Spinal cord (tissue), 9 donors: ENCODE measurements at regions not wholly inside any gene's neighbourhood (a gene's known extent, or its start where the extent isn't known, plus 50 kb on each side); places are given as distances from the start of the nearest gene placed in this dataset.

ENCODE experiments used
- DNase-seq, 6 donors: peaks; one replicate each; pipeline versions ENCODE4 v3.0.0 to v3.0.0-alpha.2; 2013 to 2015; ENCODE audit warnings: low spot score in 6 of 6, low read depth in 4 of 6
- H3K27ac ChIP-seq: one replicate; pipeline ENCODE4 v1.5.1; 2013; ENCODE audit warnings: low read depth, low read length, control low read depth
- H3K27me3 ChIP-seq: one replicate; pipeline ENCODE4 v1.6.1; 2013; ENCODE audit warnings: low read length; ENCODE audit not compliant: control insufficient read depth, insufficient read depth
- H3K36me3 ChIP-seq: one replicate; pipeline ENCODE4 v1.6.1; 2013; ENCODE audit warnings: low read length; ENCODE audit not compliant: control insufficient read depth, insufficient read depth
- H3K4me1 ChIP-seq: one replicate; pipeline ENCODE4 v1.6.1; 2013; ENCODE audit warnings: low read length; ENCODE audit not compliant: control insufficient read depth, insufficient read depth
- H3K4me3 ChIP-seq: one replicate; pipeline ENCODE4 v1.5.1; 2013; ENCODE audit warnings: low read depth, low read length, control low read depth
- H3K9me3 ChIP-seq: one replicate; pipeline ENCODE4 v1.6.1; 2013; ENCODE audit warnings: low read length; ENCODE audit not compliant: control insufficient read depth, insufficient read depth
- WGBS: methylation state at CpG from one replicate; pipeline ENCODE4 v1.1.5; 2013; ENCODE audit warnings: missing lambda C conversion rate; ENCODE audit not compliant: insufficient coverage; 5-methylcytosine and 5-hydroxymethylcytosine counted together
- donor health status: healthy.

DNA sequence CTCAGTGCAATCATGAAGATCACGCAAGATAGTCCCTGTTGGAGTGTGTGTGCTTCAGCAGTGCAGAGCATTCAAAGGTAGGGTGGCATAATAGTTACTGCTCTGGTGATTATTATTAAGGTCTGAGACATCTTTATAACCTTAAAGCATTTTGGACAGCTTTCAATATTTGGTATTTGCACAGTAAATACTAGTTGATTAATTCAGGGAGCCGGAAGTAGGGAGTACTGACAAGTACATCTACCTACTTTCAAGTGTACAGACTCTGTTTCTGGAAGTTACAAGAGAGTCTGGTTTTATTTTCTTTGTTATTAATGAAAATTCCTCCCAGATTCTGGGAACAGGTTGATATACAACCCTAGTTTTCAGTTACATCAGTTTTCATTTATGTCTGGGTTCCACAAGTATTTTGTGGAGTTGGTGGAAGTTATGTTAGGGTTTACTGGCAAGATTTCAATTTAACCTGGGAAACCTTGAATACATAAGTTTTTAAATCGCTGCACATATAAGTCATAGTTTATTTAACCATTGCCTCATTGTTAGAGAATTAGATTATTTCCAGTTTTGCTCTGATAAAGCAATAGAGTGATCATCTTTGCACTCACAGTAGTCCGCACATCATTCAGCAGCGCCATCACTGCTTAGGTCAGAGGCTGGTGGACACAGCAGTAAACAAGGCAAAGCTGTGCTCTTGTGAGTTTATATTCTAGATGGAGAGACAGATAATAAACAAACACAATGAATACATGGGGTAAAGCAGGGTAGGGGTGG lies 366.6 kb downstream of the REEP3 start:
- no peak overlapping the region for H3K4me3 ChIP-seq
- no peaks in the 10 kb centered on the region for H3K36me3 ChIP-seq
- WGBS = 100% methylated on average over 1 of the region's 5 CpGs
- no peak overlapping the region for H3K27ac ChIP-seq
- no peaks in the 10 kb centered on the region for H3K27me3 ChIP-seq
- no peaks in the 10 kb centered on the region for H3K9me3 ChIP-seq
- no peak for DNase-seq
- H3K4me1 ChIP-seq = no peaks in the 10 kb centered on the region

DNA sequence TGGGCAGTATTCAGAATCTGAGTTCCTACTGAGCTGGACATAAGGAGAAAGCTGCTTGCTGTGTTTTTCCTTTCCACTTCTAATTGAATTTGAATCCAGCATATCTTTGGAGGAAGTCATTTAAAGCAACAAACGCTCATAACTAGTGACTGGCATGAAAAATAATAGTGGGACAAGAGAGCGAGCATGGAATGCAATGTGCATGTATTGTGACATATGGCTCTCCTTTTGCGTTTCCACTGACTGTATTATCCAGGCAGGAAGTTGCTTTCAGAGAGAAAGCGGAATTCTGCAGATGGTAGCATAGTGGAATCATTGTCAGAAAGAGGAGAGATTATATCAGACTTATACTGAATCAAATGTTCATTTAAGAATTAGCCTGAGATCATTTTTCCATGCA lies 368.6 kb downstream of the REEP3 start:
- DNase-seq = peak in 2 of 6 donors; percentile 69 to 80
- H3K36me3 ChIP-seq = no peaks in the 10 kb centered on the region
- no peaks in the 10 kb centered on the region for H3K4me1 ChIP-seq
- no peaks in the 10 kb centered on the region for H3K9me3 ChIP-seq
- no peak overlapping the region for H3K4me3 ChIP-seq
- H3K27me3 ChIP-seq = no peaks in the 10 kb centered on the region
- 55% methylated on average over 2 of the region's 4 CpGs for WGBS
- no peak overlapping the region for H3K27ac ChIP-seq

DNA sequence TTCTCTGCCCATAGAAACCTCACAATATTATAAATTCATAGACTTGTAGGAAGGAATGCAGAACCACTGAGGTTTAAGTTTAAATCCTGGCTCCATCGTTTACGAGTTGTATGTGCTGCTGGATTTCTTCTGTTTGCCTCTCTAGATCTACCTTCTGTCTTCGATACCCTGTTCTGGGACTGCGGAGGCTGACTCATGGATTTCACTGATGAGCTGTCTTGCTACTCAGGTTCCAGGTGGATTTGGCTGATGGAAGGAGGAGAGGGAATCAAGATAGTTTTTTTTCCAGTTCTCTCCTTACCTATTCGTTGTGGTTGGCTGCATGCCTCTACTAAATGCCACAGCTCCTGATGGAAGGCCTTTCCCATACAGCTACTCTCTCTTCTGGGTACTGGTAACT lies 375.8 kb downstream of the REEP3 start:
- Histone ChIP-seq H3K27me3 (no peaks in the 10 kb centered on the region), H3K36me3 (no peaks in the 10 kb centered on the region), H3K4me3 (no peak overlapping the region), H3K4me1 (no peaks in the 10 kb centered on the region), H3K27ac (no peak overlapping the region), H3K9me3 (no peaks in the 10 kb centered on the region)
- WGBS = 100% methylated on average over 3 of the region's 5 CpGs
- no peak for DNase-seq

DNA sequence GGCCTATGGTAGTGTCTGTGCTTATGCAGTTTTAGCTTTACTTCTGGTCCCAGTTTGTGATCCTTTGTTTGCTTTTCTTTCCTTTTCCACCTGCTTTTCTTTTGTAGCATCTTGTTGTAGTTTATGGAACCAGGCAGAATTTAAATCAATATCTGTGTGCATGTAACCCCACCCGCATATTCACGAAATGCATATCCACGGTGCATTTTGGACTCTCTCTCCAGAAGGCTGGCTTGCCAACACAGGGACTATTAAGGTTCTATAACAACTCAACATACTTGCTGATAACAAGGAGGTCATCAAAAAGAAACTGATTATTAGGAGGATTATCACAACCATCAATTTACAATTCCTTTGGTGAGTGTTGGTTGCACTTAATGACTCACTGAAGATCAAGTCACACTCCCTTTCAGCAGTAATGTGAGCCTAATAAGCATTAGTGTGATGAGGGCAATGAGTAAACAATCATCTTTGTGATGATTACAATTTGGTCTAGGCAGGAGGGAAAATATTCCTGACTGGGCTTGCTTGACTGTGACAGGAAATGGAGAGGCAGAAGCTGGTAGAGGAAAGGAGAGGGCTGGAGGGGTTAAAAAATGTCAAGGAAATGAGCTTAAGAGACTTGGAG lies 378.6 kb downstream of the REEP3 start:
- H3K4me1 ChIP-seq = no peaks in the 10 kb centered on the region
- H3K4me3 ChIP-seq = no peak overlapping the region
- H3K36me3 ChIP-seq = no peaks in the 10 kb centered on the region
- no peaks in the 10 kb centered on the region for H3K27me3 ChIP-seq
- WGBS = 80% methylated on average over 3 of the region's 3 CpGs
- no peaks in the 10 kb centered on the region for H3K9me3 ChIP-seq
- DNase-seq = peak in 1 of 6 donors; percentile 61
- no peak overlapping the region for H3K27ac ChIP-seq

DNA sequence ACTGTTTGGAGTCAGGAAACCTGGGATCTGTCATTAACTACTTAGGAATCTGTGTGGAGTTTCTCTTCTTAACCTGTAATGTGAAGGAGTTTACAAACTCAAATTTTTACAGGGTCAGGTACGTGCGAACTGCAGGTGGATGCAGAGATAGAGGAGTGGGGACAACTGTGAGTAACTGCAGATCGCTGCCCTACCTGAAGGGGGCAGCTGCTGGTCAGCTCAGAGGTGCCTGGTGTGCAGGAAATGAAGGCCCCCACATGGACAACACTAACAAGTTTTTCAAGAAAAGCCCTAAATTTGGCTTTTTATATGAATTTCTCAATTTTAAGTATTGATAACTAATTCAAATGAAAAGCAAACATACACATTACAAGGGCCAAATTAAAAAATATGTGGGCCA lies 380.0 kb downstream of the REEP3 start:
- no peak overlapping the region for H3K27ac ChIP-seq
- WGBS = 73% methylated on average over 3 of the region's 3 CpGs
- no peak for DNase-seq
- H3K27me3 ChIP-seq = no peaks in the 10 kb centered on the region
- H3K4me1 ChIP-seq = no peaks in the 10 kb centered on the region
- no peaks in the 10 kb centered on the region for H3K9me3 ChIP-seq
- H3K4me3 ChIP-seq = no peak overlapping the region
- H3K36me3 ChIP-seq = no peaks in the 10 kb centered on the region

DNA sequence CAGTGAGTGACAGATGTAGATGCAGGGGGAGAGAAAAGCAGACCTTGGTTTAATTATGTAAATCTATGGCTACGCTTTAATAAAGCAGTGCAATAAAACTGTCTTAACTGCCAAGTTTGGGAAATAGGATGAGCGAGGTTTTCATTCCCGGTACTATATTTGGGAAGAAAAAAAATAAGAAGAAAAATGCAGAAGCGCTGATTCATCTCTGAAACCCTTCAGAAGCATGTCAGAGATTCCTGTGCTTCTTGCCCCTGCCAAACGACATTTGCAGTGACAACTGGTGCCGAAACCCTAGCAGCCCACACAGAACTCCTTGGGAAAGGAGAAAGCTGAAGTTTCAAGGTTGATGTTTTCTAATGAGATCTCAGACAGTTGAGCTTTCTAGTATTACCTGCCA lies 380.7 kb downstream of the REEP3 start:
- Histone ChIP-seq H3K27ac (no peak overlapping the region), H3K4me1 (no peaks in the 10 kb centered on the region), H3K27me3 (no peaks in the 10 kb centered on the region), H3K9me3 (no peaks in the 10 kb centered on the region), H3K36me3 (no peaks in the 10 kb centered on the region), H3K4me3 (no peak overlapping the region)
- WGBS = 56% methylated on average over 4 of the region's 6 CpGs
- DNase-seq = peak in 2 of 6 donors; percentile 14 to 67

DNA sequence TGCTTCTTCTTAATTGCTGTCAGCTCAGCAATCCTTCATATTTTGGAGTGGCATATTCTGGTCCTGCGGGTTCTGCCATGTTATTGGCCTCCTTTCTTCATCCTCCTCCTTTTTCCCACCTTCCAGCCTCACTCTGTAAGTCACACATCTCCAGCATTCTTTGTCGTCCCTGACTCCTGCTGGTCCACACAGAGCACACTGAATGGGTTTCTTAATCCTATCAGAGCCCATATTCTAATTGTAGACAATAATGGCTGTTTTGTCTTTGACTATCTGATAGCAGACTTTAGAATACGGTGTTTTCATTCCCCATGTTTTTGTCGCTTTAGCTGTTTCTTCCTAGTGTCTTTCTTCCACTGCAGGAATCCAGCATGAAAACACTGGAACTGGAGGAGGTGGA lies 389.6 kb downstream of the REEP3 start:
- H3K27ac ChIP-seq = no peak overlapping the region
- H3K9me3 ChIP-seq = peaks cover 2% of the 10 kb centered on the region
- H3K36me3 ChIP-seq = no peaks in the 10 kb centered on the region
- H3K27me3 ChIP-seq = no peaks in the 10 kb centered on the region
- no peak overlapping the region for H3K4me3 ChIP-seq
- peak in 1 of 6 donors; percentile 35 for DNase-seq
- H3K4me1 ChIP-seq = no peaks in the 10 kb centered on the region
- WGBS = 60% methylated on average over 1 of the region's 4 CpGs

DNA sequence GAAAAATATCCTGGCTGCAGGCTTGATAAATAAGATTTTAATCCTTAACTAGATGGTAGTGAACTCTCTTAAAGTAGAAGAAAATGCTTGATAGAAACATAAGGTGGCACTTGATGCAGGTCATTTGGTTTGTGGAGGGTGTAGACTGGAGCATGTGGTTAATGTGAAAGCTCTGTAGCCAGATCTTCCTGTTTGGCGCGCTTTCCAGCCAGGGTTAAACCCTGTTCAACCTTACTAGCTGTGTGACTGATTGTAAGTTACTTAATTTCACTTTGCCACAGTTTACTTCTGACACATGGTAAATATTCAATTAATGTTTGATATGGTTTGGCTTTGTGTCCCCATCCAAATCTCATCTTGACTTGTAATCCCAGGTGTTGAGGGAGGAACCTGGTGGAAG lies 394.0 kb downstream of the REEP3 start:
- WGBS = 100% methylated on average over 2 of the region's 2 CpGs
- H3K27ac ChIP-seq = no peak overlapping the region
- no peaks in the 10 kb centered on the region for H3K36me3 ChIP-seq
- peaks cover 2% of the 10 kb centered on the region for H3K9me3 ChIP-seq
- no peaks in the 10 kb centered on the region for H3K4me1 ChIP-seq
- H3K4me3 ChIP-seq = no peak overlapping the region
- no peak for DNase-seq
- no peaks in the 10 kb centered on the region for H3K27me3 ChIP-seq

DNA sequence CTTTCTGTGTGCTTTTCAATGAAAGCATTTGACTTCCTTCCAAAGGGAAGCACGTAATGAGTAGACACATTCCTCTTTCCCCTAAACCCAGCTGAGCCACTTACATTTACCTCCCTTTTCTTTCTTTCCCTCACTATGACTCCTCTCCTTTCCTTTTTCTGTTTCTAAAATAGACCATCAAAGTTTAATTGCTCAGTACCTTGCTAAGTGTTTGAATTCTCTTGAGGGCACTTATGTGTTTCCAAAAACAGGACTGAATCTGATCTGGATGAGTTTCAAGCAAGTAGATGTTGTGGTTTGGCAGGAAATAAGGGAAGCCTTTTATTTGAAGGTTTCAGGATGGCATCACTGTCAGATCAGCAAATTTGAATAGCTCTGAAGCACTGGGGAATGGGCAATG lies 396.2 kb downstream of the REEP3 start:
- Histone ChIP-seq H3K27me3 (no peaks in the 10 kb centered on the region), H3K9me3 (peaks cover 2% of the 10 kb centered on the region), H3K36me3 (no peaks in the 10 kb centered on the region), H3K4me1 (no peaks in the 10 kb centered on the region), H3K27ac (no peak overlapping the region), H3K4me3 (no peak overlapping the region)
- peak in 1 of 6 donors; percentile 51 for DNase-seq
- 0% methylated on average over 1 of the region's 1 CpG for WGBS
